HEK293 (cell line): ENCODE measurements at regions not wholly inside any gene's neighbourhood (a gene's known extent, or its start where the extent isn't known, plus 50 kb on each side); places are given as distances from the start of the nearest gene placed in this dataset.

Experiments
- CTCF ChIP-seq: fragments of 450-650 bp; formaldehyde crosslinking; IDR thresholded peaks from 2 replicates; pipeline ENCODE4 v1.5.1; 2016; ENCODE audit warnings: missing biosample characterization, missing genetic modification characterization
- HOXA7 ChIP-seq: sonication (generic); formaldehyde crosslinking; IDR thresholded peaks from 2 replicates; pipeline ENCODE4 v1.8.1; 2022; ENCODE audit warnings: missing genetic modification reagents, borderline replicate concordance
- TCF7L2 ChIP-seq: IDR thresholded peaks from 2 replicates; pipeline ENCODE4 v1.6.1; 2011; ENCODE audit warnings: low read depth, mild to moderate bottlenecking, inconsistent platforms, low read length, moderate library complexity, borderline replicate concordance
- YY2 ChIP-seq: fragments of 450-650 bp; formaldehyde crosslinking; IDR thresholded peaks from 2 replicates; pipeline ENCODE4 v1.5.1; 2016; ENCODE audit warnings: missing biosample characterization, missing genetic modification characterization
- ZNF248 ChIP-seq: fragments of 450-650 bp; formaldehyde crosslinking; IDR thresholded peaks from 2 replicates; pipeline ENCODE4 v1.5.1; 2017; ENCODE audit warnings: missing biosample characterization, missing genetic modification characterization
- ZNF292 ChIP-seq: fragments of 450-650 bp; formaldehyde crosslinking; IDR thresholded peaks from 2 replicates; pipeline ENCODE4 v1.5.1; 2016; ENCODE audit warnings: low read depth, missing biosample characterization, missing genetic modification characterization, borderline replicate concordance
- ZNF621 ChIP-seq: fragments of 450-650 bp; formaldehyde crosslinking; IDR thresholded peaks from 2 replicates; pipeline ENCODE4 v1.5.1; 2017; ENCODE audit warnings: missing biosample characterization, missing genetic modification characterization
- ZNF645 ChIP-seq: fragments of 450-650 bp; formaldehyde crosslinking; IDR thresholded peaks from 2 replicates; pipeline ENCODE4; 2016; ENCODE audit warnings: missing biosample characterization, missing genetic modification characterization
- ZNF837 ChIP-seq: fragments of 450-650 bp; formaldehyde crosslinking; IDR thresholded peaks from 2 replicates; pipeline ENCODE4 v1.5.1; 2016; ENCODE audit warnings: missing biosample characterization, missing genetic modification characterization
- ZSCAN5A ChIP-seq: fragments of 450-650 bp; formaldehyde crosslinking; IDR thresholded peaks from 2 replicates; pipeline ENCODE4 v1.5.1; 2016; ENCODE audit warnings: missing biosample characterization, missing genetic modification characterization

- TF ChIP-seq ZSCAN5A (tag by site-specific recombination) (no peak), HOXA7 (CRISPR knock-in tag) (no peak), ZNF837 (tag by site-specific recombination) (no peak), ZNF292 (no peak), YY2 (no peak), ZNF645 (tag by site-specific recombination) (no peak), ZNF621 (tag by site-specific recombination) (no peak), TCF7L2 (no peak), CTCF (tag by site-specific recombination) (no peak), ZNF248 (tag by site-specific recombination) (no peak)
Measured at GRCh38 chr1:104056786-104057185, 307.1 kb downstream of the AMY1C start.
